Vagina (tissue), 2 donors: ENCODE measurements at regions not wholly inside any gene's neighbourhood (a gene's known extent, or its start where the extent isn't known, plus 50 kb on each side); places are given as distances from the start of the nearest gene placed in this dataset.

Experiments used
- DNase-seq, 2 donors: peaks; one replicate each; pipeline ENCODE4 v3.0.0-alpha.2; 2017; ENCODE audit errors: extremely low spot score in 2 of 2
- H3K27ac ChIP-seq: fragments of 200-600 bp; sonication (generic); one replicate; pipeline ENCODE4 v1.5.1; 2019
- H3K27me3 ChIP-seq: fragments of 200-600 bp; sonication (generic); one replicate; pipeline ENCODE4 v1.5.1; 2019
- H3K36me3 ChIP-seq, 2 donors: fragments of 200-600 bp; sonication (generic); one replicate each; pipeline ENCODE4 v1.5.1; 2017 to 2019
- H3K4me1 ChIP-seq: fragments of 200-600 bp; sonication (generic); one replicate; pipeline ENCODE4 v1.5.1; 2019
- H3K4me3 ChIP-seq, 2 donors: fragments of 200-600 bp; sonication (generic); 1 replicate in 1 of 2; 2 replicates in 1 of 2; pipeline ENCODE4 v1.5.1; 2016 to 2019
- H3K9me3 ChIP-seq: fragments of 200-600 bp; sonication (generic); one replicate; pipeline ENCODE4 v1.5.1; 2019
- CTCF ChIP-seq, 3 experiments: fragments of 450-650 bp in 2 of 3; fragments of 200-600 bp in 1 of 3; sonication (generic) in 1 of 3; IDR thresholded peaks; one replicate each; pipeline ENCODE4 v1.5.1; 2017 to 2019; ENCODE audit warnings: antibody characterized with exemption in 3 of 3, mild to moderate bottlenecking in 2 of 3, moderate library complexity in 2 of 3
- POLR2A ChIP-seq, 2 donors: fragments of 450-650 bp; IDR thresholded peaks; one replicate each; pipeline ENCODE4 v1.6.1; 2017; ENCODE audit warnings: antibody characterized with exemption in 2 of 2, mild to moderate bottlenecking in 2 of 2, moderate library complexity in 2 of 2
- POLR2AphosphoS5 ChIP-seq, 2 donors: sonication (generic); formaldehyde crosslinking; IDR thresholded peaks; one replicate each; pipeline ENCODE4 v1.9.0; 2017; ENCODE audit warnings: antibody characterized with exemption in 2 of 2, mild to moderate bottlenecking in 2 of 2, low read depth in 1 of 2; ENCODE audit not compliant: insufficient read depth in 1 of 2
- intact Hi-C: fragments of 100-400 bp; cut with DNase I; formaldehyde crosslinking; loops from one replicate; pipeline ENCODE4 v1.15.1; 2023

DNA sequence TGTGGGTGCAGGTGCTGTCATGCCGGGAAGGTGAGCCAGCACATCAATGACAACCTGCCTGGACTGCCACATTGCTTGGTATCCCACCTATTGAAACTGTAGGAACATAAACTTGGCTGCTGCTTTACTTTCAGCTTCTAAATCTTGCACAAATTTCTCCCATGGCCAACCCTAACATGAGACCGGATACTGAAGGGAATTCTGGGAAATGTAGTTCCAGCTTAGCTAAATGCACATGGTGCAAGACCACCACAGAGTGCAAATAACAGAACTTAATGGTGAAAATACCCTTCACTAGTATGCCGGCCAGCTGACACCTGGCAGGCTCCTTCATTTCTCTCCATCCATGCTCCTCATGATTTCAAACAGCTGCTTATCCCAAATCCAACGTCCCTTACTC is 247.4 kb downstream of the ARRDC4 start:
- H3K9me3 ChIP-seq: no peaks in the 10 kb centered on the region
- no peaks in the 10 kb centered on the region for H3K4me1 ChIP-seq
- no peak for DNase-seq
- no peak overlapping the region for H3K4me3 ChIP-seq
- no peaks in the 10 kb centered on the region for H3K36me3 ChIP-seq
- no peaks in the 10 kb centered on the region for H3K27me3 ChIP-seq
- intact Hi-C loops: no loop called here
- no peak overlapping the region for H3K27ac ChIP-seq
- TF ChIP-seq POLR2A (IDR thresholded peaks at IDR 0.05) (no peak), POLR2AphosphoS5 (IDR thresholded peaks at IDR 0.05; ENCODE audit: insufficient read depth in 1 of 2, low read depth in 1 of 2) (no peak), CTCF (IDR thresholded peaks at IDR 0.05) (no peak)

- TF ChIP-seq CTCF (IDR thresholded peaks at IDR 0.05): no peak
- no peak for TF ChIP-seq POLR2AphosphoS5 (IDR thresholded peaks at IDR 0.05; ENCODE audit: insufficient read depth in 1 of 2, low read depth in 1 of 2)
- TF ChIP-seq POLR2A (IDR thresholded peaks at IDR 0.05): no peak
Observed at GRCh38 chr15:98213346-98213979, 253.0 kb downstream of the ARRDC4 start.

DNA sequence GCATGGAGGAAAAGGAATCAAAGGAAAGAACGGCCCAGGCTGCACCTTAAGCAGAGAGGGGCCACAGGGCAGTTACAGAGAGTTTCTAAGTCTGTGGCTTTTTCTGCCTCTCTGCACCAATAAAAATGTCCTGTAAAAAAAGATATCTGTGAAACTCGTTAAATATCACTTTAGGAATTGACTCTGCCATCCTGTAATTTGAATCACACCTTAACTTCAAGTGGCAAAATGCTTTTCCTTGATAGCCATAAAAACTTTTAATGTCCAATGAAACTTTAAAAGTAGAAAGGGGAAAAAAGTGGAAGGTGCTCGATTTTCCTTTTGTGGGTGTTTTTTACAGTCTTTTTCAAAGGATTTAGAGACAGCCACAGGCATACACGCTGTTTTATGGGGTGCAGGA is 255.7 kb downstream of the ARRDC4 start:
- Histone ChIP-seq H3K27ac (no peak overlapping the region), H3K36me3 (no peaks in the 10 kb centered on the region), H3K9me3 (no peaks in the 10 kb centered on the region), H3K4me3 (no peak overlapping the region), H3K27me3 (no peaks in the 10 kb centered on the region), H3K4me1 (no peaks in the 10 kb centered on the region)
- DNase-seq: no peak
- TF ChIP-seq POLR2AphosphoS5 (IDR thresholded peaks at IDR 0.05; ENCODE audit: insufficient read depth in 1 of 2, low read depth in 1 of 2): no peak
- TF ChIP-seq POLR2A (IDR thresholded peaks at IDR 0.05): no peak
- no peak for TF ChIP-seq CTCF (IDR thresholded peaks at IDR 0.05)
- intact Hi-C loops: no loop called here

More at GRCh38 chr15:98213346-98213979, 253.0 kb downstream of the ARRDC4 start:
- no peaks in the 10 kb centered on the region for H3K9me3 ChIP-seq
- H3K27ac ChIP-seq: no peak overlapping the region
- no peaks in the 10 kb centered on the region for H3K27me3 ChIP-seq
- no peak for DNase-seq
- H3K4me1 ChIP-seq: no peaks in the 10 kb centered on the region
- intact Hi-C loops: no loop called here
- no peak overlapping the region for H3K4me3 ChIP-seq
- H3K36me3 ChIP-seq: no peaks in the 10 kb centered on the region

DNA sequence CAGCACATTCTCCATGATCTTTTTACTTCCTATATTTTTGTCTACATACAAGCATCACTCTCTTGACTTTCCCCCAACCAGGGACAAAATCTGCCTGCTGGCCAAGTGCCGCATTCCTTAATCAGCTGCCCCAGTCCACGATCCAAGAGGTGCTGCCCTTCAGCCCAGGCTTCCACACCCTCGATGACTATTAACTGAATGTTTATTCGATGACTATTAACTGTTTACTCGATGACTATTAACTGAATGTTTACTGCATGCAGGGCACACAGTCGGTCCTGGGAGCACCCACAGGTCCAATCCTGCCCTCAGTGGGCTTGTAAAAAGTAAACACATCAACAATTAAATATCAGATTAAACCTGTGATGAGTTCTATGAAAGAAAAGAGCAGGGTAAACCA is 256.9 kb downstream of the ARRDC4 start:
- H3K9me3 ChIP-seq: no peaks in the 10 kb centered on the region
- H3K36me3 ChIP-seq: no peaks in the 10 kb centered on the region
- no peaks in the 10 kb centered on the region for H3K4me1 ChIP-seq
- H3K4me3 ChIP-seq: no peak overlapping the region
- TF ChIP-seq POLR2AphosphoS5 (IDR thresholded peaks at IDR 0.05; ENCODE audit: insufficient read depth in 1 of 2, low read depth in 1 of 2) (no peak), POLR2A (IDR thresholded peaks at IDR 0.05) (no peak), CTCF (IDR thresholded peaks at IDR 0.05) (no peak)
- H3K27me3 ChIP-seq: no peaks in the 10 kb centered on the region
- no peak overlapping the region for H3K27ac ChIP-seq
- intact Hi-C loops: no loop called here
- DNase-seq: no peak

- Histone ChIP-seq H3K4me3 (no peak overlapping the region), H3K27ac (no peak overlapping the region), H3K36me3 (no peaks in the 10 kb centered on the region), H3K9me3 (no peaks in the 10 kb centered on the region), H3K27me3 (no peaks in the 10 kb centered on the region), H3K4me1 (no peaks in the 10 kb centered on the region)
- intact Hi-C loops: no loop called here
- TF ChIP-seq POLR2AphosphoS5 (IDR thresholded peaks at IDR 0.05; ENCODE audit: insufficient read depth in 1 of 2, low read depth in 1 of 2) (no peak), POLR2A (IDR thresholded peaks at IDR 0.05) (no peak), CTCF (IDR thresholded peaks at IDR 0.05) (no peak)
- DNase-seq: no peak
Observed at GRCh38 chr15:98221144-98221543, 260.6 kb downstream of the ARRDC4 start.
